IMR-90 (cell line): ENCODE measurements at regions not wholly inside any gene's neighbourhood (a gene's known extent, or its start where the extent isn't known, plus 50 kb on each side); places are given as distances from the start of the nearest gene placed in this dataset.

Source experiments
- ATAC-seq: fragments of 200-7000 bp; cut with Tn5 transposase; 2 replicates; pipeline ENCODE4 v1.9.1; 2020; ENCODE audit warnings: low read depth, mild to moderate bottlenecking, moderate library complexity
- BruUV-seq: library from RNA; stranded (reverse); fragments of 400-500 nt; replicated peaks from 2 replicates; lab custom pipeline; 2021; lab: Mats Ljungman, UMichigan
- CTCF ChIA-PET: fragments of 300-600 bp; formaldehyde crosslinking; extraction: SDS; loops from one replicate; lab custom pipeline; 2021; ENCODE audit warnings: antibody characterized with exemption; lab: Yijun Ruan, JAX
- POLR2A ChIA-PET: fragments of 300-600 bp; sonication (Branson Sonifier 250); formaldehyde crosslinking; loops from one replicate; lab custom pipeline; 2022; ENCODE audit warnings: antibody characterized with exemption; ENCODE audit not compliant: unreplicated experiment; lab: Charles Lee
- DNase-seq: peaks from one replicate; pipeline ENCODE4 v3.0.0; 2013
- H2AFZ ChIP-seq: replicated peaks from 2 replicates; pipeline ENCODE3; 2013; ENCODE audit warnings: low read length, mild to moderate bottlenecking; ENCODE audit not compliant: poor library complexity
- H2AK5ac ChIP-seq: 2 replicates; pipeline ENCODE4 v1.6.1; 2013; ENCODE audit warnings: low read depth, low read length, inconsistent platforms
- H2AK9ac ChIP-seq: replicated peaks from 2 replicates; pipeline ENCODE3; 2013; ENCODE audit warnings: mild to moderate bottlenecking, low read depth, low read length, moderate library complexity; ENCODE audit not compliant: poor library complexity
- H2BK120ac ChIP-seq: 2 replicates; pipeline ENCODE4 v1.6.1; 2013; ENCODE audit warnings: low read depth, low read length, inconsistent platforms
- H2BK15ac ChIP-seq: 3 replicates; pipeline ENCODE4 v1.6.1; 2013; ENCODE audit warnings: low read depth, low read length, inconsistent platforms
- H2BK20ac ChIP-seq: 2 replicates; pipeline ENCODE4 v1.6.1; 2013; ENCODE audit warnings: low read depth, mild to moderate bottlenecking, inconsistent platforms, low read length, moderate library complexity
- H2BK5ac ChIP-seq: 2 replicates; pipeline ENCODE4 v1.6.1; 2013; ENCODE audit warnings: mild to moderate bottlenecking, low read depth, low read length, inconsistent platforms; ENCODE audit not compliant: poor library complexity, severe bottlenecking
- H3K14ac ChIP-seq: replicated peaks from 2 replicates; pipeline ENCODE4 v1.6.1; 2013; ENCODE audit warnings: low read depth, low read length, inconsistent platforms
- H3K18ac ChIP-seq: 2 replicates; pipeline ENCODE4 v1.6.1; 2013; ENCODE audit warnings: low read depth, low read length, control low read depth
- H3K23ac ChIP-seq: 2 replicates; pipeline ENCODE4 v1.6.1; 2013; ENCODE audit warnings: low read depth, low read length, inconsistent platforms
- H3K27ac ChIP-seq: 2 replicates; pipeline ENCODE4 v1.5.1; 2013; ENCODE audit warnings: mild to moderate bottlenecking, control low read depth, low read length; ENCODE audit not compliant: insufficient read depth
- H3K27me3 ChIP-seq: 2 replicates; pipeline ENCODE4 v1.6.1; 2013; ENCODE audit warnings: low read length; ENCODE audit not compliant: control insufficient read depth, insufficient read depth
- H3K36me3 ChIP-seq: 2 replicates; pipeline ENCODE4 v1.6.1; 2013; ENCODE audit warnings: low read length, mixed read lengths; ENCODE audit not compliant: control insufficient read depth, insufficient read depth
- H3K4ac ChIP-seq: 2 replicates; pipeline ENCODE4 v1.6.1; 2013; ENCODE audit warnings: low read depth, low read length, inconsistent platforms
- H3K4me1 ChIP-seq: 2 replicates; pipeline ENCODE4 v1.6.1; 2013; ENCODE audit warnings: low read length, mixed read lengths; ENCODE audit not compliant: control insufficient read depth, insufficient read depth
- H3K4me2 ChIP-seq: 2 replicates; pipeline ENCODE4 v1.6.1; 2013; ENCODE audit warnings: low read depth, mild to moderate bottlenecking, control low read depth, low read length, moderate library complexity
- H3K4me3 ChIP-seq: 2 replicates; pipeline ENCODE4 v1.5.1; 2013; ENCODE audit warnings: low read depth, mild to moderate bottlenecking, control low read depth, low read length, moderate library complexity; ENCODE audit not compliant: insufficient read depth
- H3K56ac ChIP-seq: 2 replicates; pipeline ENCODE4 v1.6.1; 2013; ENCODE audit warnings: low read length, inconsistent platforms; ENCODE audit not compliant: insufficient read depth; ENCODE audit errors: extremely low read depth
- H3K79me1 ChIP-seq, 2 experiments: 2 replicates each; pipeline ENCODE4 v1.6.1; 2013; ENCODE audit warnings: low read length in 2 of 2, inconsistent platforms in 1 of 2, low read depth in 1 of 2
- H3K9ac ChIP-seq: 2 replicates; pipeline ENCODE4 v1.6.1; 2013; ENCODE audit warnings: low read depth, low read length, control low read depth
- H3K9me1 ChIP-seq: 2 replicates; pipeline ENCODE4 v1.6.1; 2013; ENCODE audit warnings: low read length, inconsistent platforms; ENCODE audit not compliant: insufficient read depth
- H3K9me3 ChIP-seq: 2 replicates; pipeline ENCODE4 v1.6.1; 2013; ENCODE audit warnings: low read length; ENCODE audit not compliant: control insufficient read depth, insufficient read depth
- H4K20me1 ChIP-seq: 2 replicates; pipeline ENCODE4 v1.6.1; 2013; ENCODE audit warnings: low read length, inconsistent platforms; ENCODE audit not compliant: insufficient read depth
- H4K5ac ChIP-seq: 2 replicates; pipeline ENCODE4 v1.6.1; 2013; ENCODE audit warnings: mild to moderate bottlenecking, low read depth, low read length, control low read depth
- H4K8ac ChIP-seq, 2 experiments: 2 replicates each; pipeline ENCODE4 v1.6.1; 2013; ENCODE audit warnings: low read depth in 2 of 2, low read length in 2 of 2, control low read depth in 1 of 2, inconsistent platforms in 1 of 2
- H4K91ac ChIP-seq: 2 replicates; pipeline ENCODE4 v1.6.1; 2013; ENCODE audit warnings: low read depth, low read length, inconsistent platforms; ENCODE audit not compliant: insufficient read depth
- BHLHE40 ChIP-seq: fragments of 150-350 bp; IDR thresholded peaks from 2 replicates; pipeline ENCODE4 v1.6.1; 2016; ENCODE audit warnings: mild to moderate bottlenecking, low read depth, low read length
- CEBPB ChIP-seq: IDR thresholded peaks from 2 replicates; pipeline ENCODE4 v1.6.1; 2012; ENCODE audit warnings: low read depth, low read length, improper control_type of control experiment
- CHD1 ChIP-seq: IDR thresholded peaks from 2 replicates; pipeline ENCODE4 v1.6.1; 2012; ENCODE audit warnings: low read depth, low read length, improper control_type of control experiment
- CTCF ChIP-seq: conservative IDR thresholded peaks from 2 replicates; pipeline ENCODE4 v1.5.1; 2012; ENCODE audit warnings: mild to moderate bottlenecking, low read depth, low read length, improper control_type of control experiment
- ELK1 ChIP-seq: fragments of 150-350 bp; IDR thresholded peaks from 2 replicates; pipeline ENCODE4 v1.6.1; 2016; ENCODE audit warnings: low read depth, mild to moderate bottlenecking, low read length, moderate library complexity, borderline replicate concordance
- FOS ChIP-seq: fragments of 150-350 bp; IDR thresholded peaks from 2 replicates; pipeline ENCODE4 v1.6.1; 2016; ENCODE audit warnings: low read depth, low read length
- MAFK ChIP-seq: IDR thresholded peaks from 2 replicates; pipeline ENCODE4 v1.6.1; 2012; ENCODE audit warnings: low read depth, low read length, improper control_type of control experiment
- MAZ ChIP-seq: IDR thresholded peaks from 2 replicates; pipeline ENCODE4 v1.6.1; 2012; ENCODE audit warnings: low read depth, mild to moderate bottlenecking, low read length, improper control_type of control experiment, moderate library complexity, borderline replicate concordance
- MXI1 ChIP-seq: IDR thresholded peaks from 2 replicates; pipeline ENCODE4 v1.6.1; 2012; ENCODE audit warnings: low read depth, mild to moderate bottlenecking, low read length, moderate library complexity, borderline replicate concordance
- NFE2L2 ChIP-seq: fragments of 150-350 bp; IDR thresholded peaks from 2 replicates; pipeline ENCODE4 v1.6.1; 2016; ENCODE audit warnings: low read depth, mild to moderate bottlenecking, low read length
- POLR2A ChIP-seq: IDR thresholded peaks from 2 replicates; pipeline ENCODE4 v1.6.1; 2012; ENCODE audit warnings: mild to moderate bottlenecking, low read depth, low read length
- RAD21 ChIP-seq: IDR thresholded peaks from 2 replicates; pipeline ENCODE4 v1.6.1; 2012; ENCODE audit warnings: low read length, improper control_type of control experiment
- RFX5 ChIP-seq: IDR thresholded peaks from 2 replicates; pipeline ENCODE4 v1.8.0; 2012; ENCODE audit warnings: low read depth, mild to moderate bottlenecking, low read length, moderate library complexity
- SMC3 ChIP-seq: fragments of 150-350 bp; IDR thresholded peaks from 2 replicates; pipeline ENCODE4 v1.6.1; 2016; ENCODE audit warnings: low read depth, mild to moderate bottlenecking, antibody characterized with exemption, low read length, moderate library complexity
- USF2 ChIP-seq: fragments of 150-350 bp; IDR thresholded peaks from 2 replicates; pipeline ENCODE4 v1.6.1; 2017; ENCODE audit warnings: mild to moderate bottlenecking, antibody characterized with exemption, low read length, low read depth
- WGBS, 2 experiments: methylation state at CpG; one replicate each; pipeline versions ENCODE4 v1.1.5 to v1.1.7; 2013; ENCODE audit warnings: missing lambda C conversion rate in 2 of 2; ENCODE audit not compliant: insufficient read length in 1 of 2; ENCODE audit errors: extremely low coverage in 2 of 2; 5-methylcytosine and 5-hydroxymethylcytosine counted together
- dilution Hi-C: fragments of 300-500 bp; cut with HindIII; formaldehyde crosslinking; loops from one replicate; pipeline ENCODE4 v1.14.3; 2018; ENCODE audit warnings: low sequenced_read_pairs; ENCODE audit not compliant: unreplicated experiment
- in situ Hi-C: fragments of 300-500 bp; cut with MboI; formaldehyde crosslinking; loops from 3 replicates; pipeline ENCODE4 v1.14.3; 2019; ENCODE audit warnings: low sequenced_read_pairs, inconsistent platforms, mixed read lengths
- intact Hi-C: fragments of 100-400 bp; cut with micrococcal nuclease; formaldehyde crosslinking; loops from 2 replicates; pipeline ENCODE4 v1.10.0; 2022

- no peak overlapping the region for H3K4me2 ChIP-seq
- peak overlapping the region; percentile 45; the same call in 1 of the 2 replicates for H2AK5ac ChIP-seq
- H3K9me1 ChIP-seq = peaks cover 12% of the 10 kb centered on the region
- no peaks in the 10 kb centered on the region for H3K27me3 ChIP-seq
- H3K23ac ChIP-seq = no peak overlapping the region
- H4K20me1 ChIP-seq = no peaks in the 10 kb centered on the region
- H2BK5ac ChIP-seq = no peak overlapping the region
- ChIA-PET CTCF (no interaction called here), POLR2A (no interaction called here)
- no peak overlapping the region for H2AFZ ChIP-seq
- H3K4me1 ChIP-seq = peaks cover 22% of the 10 kb centered on the region
- peak overlapping the region; percentile 53; the same call in 1 of the 2 replicates for H3K4ac ChIP-seq
- H2AK9ac ChIP-seq = no peak overlapping the region
- H4K8ac ChIP-seq = no peak overlapping the region; a peak in 1 of 4 replicates
- TF ChIP-seq CEBPB (no peak), FOS (no peak), MAZ (no peak), MAFK (no peak), SMC3 (no peak), MXI1 (no peak), CTCF (no peak), ELK1 (no peak), NFE2L2 (no peak), CHD1 (no peak), POLR2A (no peak), BHLHE40 (no peak), RAD21 (no peak), USF2 (no peak), RFX5 (no peak)
- H3K9ac ChIP-seq = no peak overlapping the region
- H2BK120ac ChIP-seq = peak overlapping the region; percentile 40
- 0 out of 2 replicates have a peak overlapping the region, but pooled peaks have one; percentile 15 for H3K14ac ChIP-seq
- WGBS, 2 experiments = 100% methylated on average over 3 of the region's 4 CpGs; no CpG with 5 or more reads in 1 of the 2 experiments
- in situ Hi-C loops (no loop called here), dilution Hi-C loops (no loop called here), intact Hi-C loops (no loop called here)
- peak overlapping the region; percentile 29; the same call in 1 of the 3 replicates for H2BK15ac ChIP-seq
- no peak overlapping the region for H3K4me3 ChIP-seq
- H2BK20ac ChIP-seq = peak overlapping the region; percentile 70; the same call in 1 of the 2 replicates
- ATAC-seq = no peak
- BruUV-seq = no TSS peak
- no peak for DNase-seq
- no peak overlapping the region for H3K27ac ChIP-seq
- H3K56ac ChIP-seq = no peak overlapping the region
- no peaks in the 10 kb centered on the region for H3K9me3 ChIP-seq
- no peaks in the 10 kb centered on the region; a peak in 1 of 4 replicates for H3K79me1 ChIP-seq
- H4K5ac ChIP-seq = no peak overlapping the region
- H3K36me3 ChIP-seq = no peaks in the 10 kb centered on the region
- no peak overlapping the region for H4K91ac ChIP-seq
- H3K18ac ChIP-seq = 0 out of 2 replicates have a peak overlapping the region, but pooled peaks have one; percentile 5
Observed at GRCh38 chr2:234839285-234839684, 112.5 kb upstream of the SH3BP4 start.
